ENCODE measurements at regions not wholly inside any gene's neighbourhood (a gene's known extent, or its start where the extent isn't known, plus 50 kb on each side); places are given as distances from the start of the nearest gene placed in this dataset.

GRCh38 chr2:2993172-2993692 is 384.4 kb downstream of the EIPR1 start:
- TF ChIP-seq POLR2AphosphoS5 (IDR thresholded peaks at IDR 0.05) (no peak), CTCF (IDR thresholded peaks at IDR 0.05) (no peak), POLR2A (IDR thresholded peaks at IDR 0.05) (no peak), EP300 (IDR thresholded peaks at IDR 0.05) (no peak)
